BLaER1 treated with 17β-estradiol and CSF1 and Interleukin-3, amounts not matched to agents 10 nM and 100 nM (cell line): ENCODE measurements at regions not wholly inside any gene's neighbourhood (a gene's known extent, or its start where the extent isn't known, plus 50 kb on each side); places are given as distances from the start of the nearest gene placed in this dataset.

Experiments
- H3K27ac ChIP-seq, 11 experiments: shearing (Covaris generic); formaldehyde crosslinking; 2 replicates each; pipeline ENCODE4 v1.8.1; 2022
- H3K27me3 ChIP-seq, 11 experiments: shearing (Covaris generic); formaldehyde crosslinking; 2 replicates each; pipeline ENCODE4 v1.8.1; 2022
- H3K36me3 ChIP-seq, 11 experiments: shearing (Covaris generic); formaldehyde crosslinking; 2 replicates each; pipeline ENCODE4 v1.8.1; 2022
- H3K4me1 ChIP-seq, 10 experiments: shearing (Covaris generic); formaldehyde crosslinking; 2 replicates each; pipeline ENCODE4 v1.8.1; 2022
- H3K4me2 ChIP-seq, 11 experiments: shearing (Covaris generic); formaldehyde crosslinking; 2 replicates each; pipeline ENCODE4 v1.8.1; 2022
- H3K4me3 ChIP-seq, 10 experiments: shearing (Covaris generic); formaldehyde crosslinking; 2 replicates each; pipeline ENCODE4 v1.8.1; 2022
- H3K9ac ChIP-seq, 11 experiments: shearing (Covaris generic); formaldehyde crosslinking; 2 replicates each; pipeline ENCODE4 v1.8.1; 2022
- H3K9me3 ChIP-seq, 11 experiments: shearing (Covaris generic); formaldehyde crosslinking; replicated peaks in 1 of 11; 2 replicates each; pipeline ENCODE4 v1.8.1; 2022
- H4K20me1 ChIP-seq, 11 experiments: shearing (Covaris generic); formaldehyde crosslinking; 2 replicates each; pipeline ENCODE4 v1.8.1; 2022
- Cebpa-rat ChIP-seq, 11 experiments: shearing (Covaris generic); IDR thresholded peaks; 2 replicates each; pipeline ENCODE4 v1.8.1; 2022

GRCh38 chr14:22407033-22407432 lies 182.0 kb downstream of the DAD1 start:
- Histone ChIP-seq H3K9ac (no peak overlapping the region), H3K4me1 (peaks cover 0 to 9% (median 3%) of the 10 kb centered on the region in 10 experiments; a peak in 15 of 20 replicates), H3K4me2 (no peak overlapping the region), H3K27me3 (no peaks in the 10 kb centered on the region), H3K9me3 (no peaks in the 10 kb centered on the region), H4K20me1 (no peaks in the 10 kb centered on the region), H3K36me3 (no peaks in the 10 kb centered on the region), H3K4me3 (no peak overlapping the region), H3K27ac (no peak overlapping the region)
- no peak for TF ChIP-seq Cebpa-rat (IDR thresholded peaks at IDR 0.05)

DNA sequence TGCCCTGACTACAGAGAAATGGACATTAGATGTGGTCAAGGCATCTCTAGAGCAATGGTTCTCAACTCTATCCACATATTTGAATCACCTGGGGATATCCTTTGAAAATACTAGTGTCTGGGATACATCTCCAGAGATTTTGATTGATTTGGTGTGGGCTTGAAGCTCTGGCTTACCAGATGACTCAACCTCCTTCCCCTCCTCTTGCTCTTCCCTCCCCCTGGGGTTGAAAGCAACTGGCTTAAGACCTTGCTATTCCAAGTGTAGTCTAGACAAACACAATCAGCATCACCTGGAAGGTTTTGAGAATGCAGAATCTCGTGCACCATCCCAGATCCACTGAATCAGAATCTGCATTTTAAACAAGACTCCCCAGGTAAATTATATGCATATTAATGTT lies 183.8 kb downstream of the DAD1 start:
- Histone ChIP-seq H3K27me3 (no peaks in the 10 kb centered on the region), H3K4me2 (no peak overlapping the region), H3K4me3 (no peak overlapping the region), H3K4me1 (peaks cover 0 to 11% (median 0%) of the 10 kb centered on the region in 10 experiments; a peak in 3 of 20 replicates), H3K9ac (no peak overlapping the region), H3K27ac (no peak overlapping the region), H3K36me3 (no peaks in the 10 kb centered on the region), H3K9me3 (no peaks in the 10 kb centered on the region), H4K20me1 (no peaks in the 10 kb centered on the region)
- no peak for TF ChIP-seq Cebpa-rat (IDR thresholded peaks at IDR 0.05)

DNA sequence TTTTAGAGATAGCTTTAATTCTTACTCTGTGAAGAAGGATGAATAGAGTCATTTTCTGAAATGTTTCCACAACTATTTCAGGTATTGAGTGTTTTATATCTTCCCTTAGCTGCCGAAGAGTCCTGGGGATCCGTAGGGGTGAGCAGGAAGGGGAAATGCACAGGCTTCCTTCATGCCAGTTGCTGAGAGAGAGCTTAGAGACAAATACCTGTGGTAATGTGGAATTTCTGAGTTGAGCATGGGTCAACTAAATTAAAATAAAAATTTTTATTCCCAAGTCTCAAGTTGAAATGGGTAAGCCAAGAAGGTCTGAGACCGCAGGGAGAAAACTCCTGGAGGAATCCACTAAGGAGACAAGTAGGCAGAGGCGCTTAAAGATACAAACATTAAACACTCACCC lies 185.7 kb downstream of the DAD1 start:
- no peak for TF ChIP-seq Cebpa-rat (IDR thresholded peaks at IDR 0.05)
- Histone ChIP-seq H3K9ac (no peak overlapping the region), H3K36me3 (no peaks in the 10 kb centered on the region), H3K4me3 (no peak overlapping the region), H3K27me3 (no peaks in the 10 kb centered on the region), H4K20me1 (no peaks in the 10 kb centered on the region), H3K4me2 (no peak overlapping the region), H3K9me3 (no peaks in the 10 kb centered on the region), H3K27ac (no peak overlapping the region), H3K4me1 (peaks cover 0 to 13% (median 0%) of the 10 kb centered on the region in 10 experiments; a peak in 3 of 20 replicates)

- no peak overlapping the region for H3K27ac ChIP-seq
- H3K9me3 ChIP-seq = no peaks in the 10 kb centered on the region
- peaks cover 0 to 13% (median 0%) of the 10 kb centered on the region in 10 experiments; a peak in 3 of 20 replicates for H3K4me1 ChIP-seq
- peak overlapping the region in 4 of 11 experiments; percentile 8 to 30 (median 18); a peak in 3 of 22 replicates for H3K4me2 ChIP-seq
- H3K27me3 ChIP-seq = no peaks in the 10 kb centered on the region
- H3K4me3 ChIP-seq = no peak overlapping the region
- no peak for TF ChIP-seq Cebpa-rat (IDR thresholded peaks at IDR 0.05)
- no peaks in the 10 kb centered on the region for H3K36me3 ChIP-seq
- no peak overlapping the region for H3K9ac ChIP-seq
- H4K20me1 ChIP-seq = no peaks in the 10 kb centered on the region
Observed at GRCh38 chr14:22400655-22401259, 188.3 kb downstream of the DAD1 start.

DNA sequence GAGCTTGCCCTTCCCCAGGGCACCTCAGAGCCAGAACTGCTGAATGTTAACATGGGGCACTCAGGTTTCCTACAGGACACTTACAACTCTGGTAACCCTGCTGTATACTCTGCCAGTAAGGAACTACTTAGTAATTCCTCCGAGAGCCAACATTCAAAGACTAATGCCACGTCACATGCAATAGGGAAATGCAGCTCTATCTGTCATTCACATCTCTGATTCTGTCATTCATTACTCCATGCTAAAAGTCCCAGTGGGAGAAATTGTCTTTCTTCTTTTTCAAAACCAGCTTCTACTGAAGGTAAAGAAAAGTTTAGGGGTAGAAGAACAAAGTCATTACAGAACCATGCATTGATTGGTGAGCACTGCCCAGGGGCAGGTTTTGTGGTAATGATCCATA lies 189.2 kb downstream of the DAD1 start:
- Histone ChIP-seq H3K27ac (no peak overlapping the region), H3K27me3 (no peaks in the 10 kb centered on the region), H3K4me3 (no peak overlapping the region), H3K4me1 (peaks cover 0 to 13% (median 0%) of the 10 kb centered on the region in 10 experiments; a peak in 3 of 20 replicates), H3K4me2 (peak overlapping the region in 2 of 11 experiments; percentile 8 to 16; a peak in 2 of 22 replicates), H3K9ac (no peak overlapping the region), H4K20me1 (no peaks in the 10 kb centered on the region), H3K36me3 (no peaks in the 10 kb centered on the region), H3K9me3 (no peaks in the 10 kb centered on the region)
- no peak for TF ChIP-seq Cebpa-rat (IDR thresholded peaks at IDR 0.05)

DNA sequence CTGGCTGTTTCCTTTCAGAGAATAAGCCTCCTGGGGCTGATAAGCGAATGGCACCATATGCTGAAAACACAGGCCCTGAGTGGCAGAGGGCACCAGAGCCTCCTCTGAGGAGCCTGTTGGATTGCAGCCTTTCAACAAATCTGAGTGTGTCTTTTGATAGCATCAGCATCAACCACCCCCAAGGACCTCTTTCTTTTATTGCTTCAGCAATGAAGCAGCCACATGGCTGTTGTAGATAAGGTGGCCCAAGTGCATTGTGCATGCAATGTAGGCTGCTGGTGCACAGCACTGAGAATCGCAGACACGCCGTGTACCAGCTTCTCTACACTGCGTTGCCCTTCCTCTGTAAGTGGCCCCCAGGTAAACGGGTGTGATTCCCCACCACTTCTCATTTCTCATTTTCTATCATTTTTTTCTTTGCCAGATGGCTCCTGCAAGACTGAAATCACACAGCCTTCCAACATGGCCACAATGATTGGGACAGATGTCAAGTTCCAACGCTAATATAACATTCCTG lies 191.7 kb downstream of the DAD1 start:
- no peak overlapping the region for H3K4me2 ChIP-seq
- TF ChIP-seq Cebpa-rat (IDR thresholded peaks at IDR 0.05) = no peak
- no peak overlapping the region for H3K9ac ChIP-seq
- no peaks in the 10 kb centered on the region for H3K27me3 ChIP-seq
- no peaks in the 10 kb centered on the region for H3K36me3 ChIP-seq
- H4K20me1 ChIP-seq = no peaks in the 10 kb centered on the region
- H3K9me3 ChIP-seq = no peaks in the 10 kb centered on the region
- H3K27ac ChIP-seq = no peak overlapping the region
- no peak overlapping the region for H3K4me3 ChIP-seq
- H3K4me1 ChIP-seq = peaks cover 0 to 32% (median 13%) of the 10 kb centered on the region in 10 experiments; a peak in 16 of 20 replicates

DNA sequence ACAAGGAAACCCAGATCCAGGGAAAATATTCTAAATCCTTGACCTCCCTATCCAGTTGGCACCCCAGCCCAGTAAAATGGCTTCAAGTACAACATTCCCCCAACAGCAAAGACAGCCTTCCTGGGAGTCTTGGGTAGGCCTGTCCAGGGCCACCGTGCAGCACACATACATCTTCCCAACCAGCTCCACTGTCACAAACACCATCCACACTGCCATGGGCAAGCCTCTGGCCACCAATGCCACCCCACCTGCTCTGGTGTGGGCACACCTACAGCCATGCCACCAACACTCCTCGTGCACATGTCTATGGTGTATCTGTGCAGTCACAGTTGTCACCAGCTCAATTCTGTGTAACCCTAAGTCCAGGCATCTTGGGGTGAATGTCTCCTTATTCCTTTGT lies 193.2 kb downstream of the DAD1 start:
- Histone ChIP-seq H3K27me3 (0 out of 22 replicates have a peak, but pooled peaks cover 0 to under 1% (median 0%) of the 10 kb centered on the region in 11 experiments), H3K9me3 (no peaks in the 10 kb centered on the region), H3K9ac (no peak overlapping the region), H3K36me3 (no peaks in the 10 kb centered on the region), H3K4me3 (no peak overlapping the region), H3K4me2 (no peak overlapping the region), H4K20me1 (no peaks in the 10 kb centered on the region), H3K4me1 (peaks cover 0 to 41% (median 21%) of the 10 kb centered on the region in 10 experiments; a peak in 16 of 20 replicates), H3K27ac (no peak overlapping the region)
- TF ChIP-seq Cebpa-rat (IDR thresholded peaks at IDR 0.05) = no peak

DNA sequence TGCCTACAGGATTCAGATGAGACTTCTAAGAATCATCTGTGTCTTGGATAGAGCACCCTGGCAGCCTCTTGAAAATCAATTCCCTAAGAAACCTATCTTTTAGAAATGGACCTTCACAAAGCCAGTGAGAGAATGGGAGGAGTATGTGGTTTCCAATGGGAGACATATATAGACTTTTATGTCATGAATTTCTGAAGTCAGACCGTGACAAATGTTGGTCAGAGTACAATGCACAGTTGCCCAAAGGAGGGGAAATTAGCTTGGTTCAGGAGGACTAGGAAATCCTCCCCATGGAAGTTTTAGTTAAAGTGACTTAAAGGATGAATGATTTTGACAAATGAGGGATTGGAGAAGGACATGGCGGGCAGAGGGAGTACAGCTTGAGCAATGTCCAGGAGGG lies 194.4 kb downstream of the DAD1 start:
- Histone ChIP-seq H3K4me1 (peaks cover 0 to 45% (median 22%) of the 10 kb centered on the region in 10 experiments; a peak in 16 of 20 replicates), H4K20me1 (no peaks in the 10 kb centered on the region), H3K27me3 (peaks cover 0 to 12% (median 6%) of the 10 kb centered on the region in 11 experiments; a peak in 8 of 22 replicates), H3K4me2 (peak overlapping the region in 3 of 11 experiments; percentile 25 to 69 (median 50); a peak in 2 of 22 replicates), H3K9ac (no peak overlapping the region), H3K27ac (no peak overlapping the region), H3K9me3 (no peaks in the 10 kb centered on the region), H3K36me3 (no peaks in the 10 kb centered on the region), H3K4me3 (no peak overlapping the region)
- TF ChIP-seq Cebpa-rat (IDR thresholded peaks at IDR 0.05) = no peak

DNA sequence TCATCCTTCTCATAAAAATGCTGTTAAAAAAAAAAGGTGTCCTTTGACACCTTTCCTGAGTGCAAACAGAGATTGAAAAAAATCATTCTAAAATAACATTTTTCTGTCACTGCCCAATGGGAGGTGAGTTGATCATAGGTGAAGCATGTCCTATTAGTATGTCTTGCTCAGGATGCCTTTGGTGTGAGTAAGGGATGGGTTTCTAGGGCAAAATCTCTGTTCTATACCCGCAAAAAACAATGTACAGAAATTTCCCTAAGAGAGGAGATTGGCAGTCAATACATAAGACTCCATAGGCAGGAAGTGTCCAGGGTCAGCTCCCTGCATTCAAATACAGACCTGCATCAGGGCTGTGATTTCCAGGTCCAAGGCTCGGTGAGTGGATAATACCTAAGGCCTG lies 195.2 kb downstream of the DAD1 start:
- Histone ChIP-seq H3K4me2 (peak overlapping the region in 6 of 11 experiments; percentile 25 to 69 (median 60); a peak in 7 of 22 replicates), H3K4me3 (no peak overlapping the region), H3K9ac (no peak overlapping the region), H4K20me1 (no peaks in the 10 kb centered on the region), H3K9me3 (no peaks in the 10 kb centered on the region), H3K4me1 (peaks cover 0 to 53% (median 30%) of the 10 kb centered on the region in 10 experiments; a peak in 16 of 20 replicates), H3K27ac (no peak overlapping the region), H3K27me3 (peaks cover 0 to 20% (median 9%) of the 10 kb centered on the region in 11 experiments; a peak in 9 of 22 replicates), H3K36me3 (no peaks in the 10 kb centered on the region)
- no peak for TF ChIP-seq Cebpa-rat (IDR thresholded peaks at IDR 0.05)
